ENCODE measurements at regions not wholly inside any gene's neighbourhood (a gene's known extent, or its start where the extent isn't known, plus 50 kb on each side); places are given as distances from the start of the nearest gene placed in this dataset.
"Not testable (repeated sequence)": the region's sequence is repeated elsewhere in the genome, so short reads cannot be mapped to it uniquely, and the experiment has no call there.

DNA sequence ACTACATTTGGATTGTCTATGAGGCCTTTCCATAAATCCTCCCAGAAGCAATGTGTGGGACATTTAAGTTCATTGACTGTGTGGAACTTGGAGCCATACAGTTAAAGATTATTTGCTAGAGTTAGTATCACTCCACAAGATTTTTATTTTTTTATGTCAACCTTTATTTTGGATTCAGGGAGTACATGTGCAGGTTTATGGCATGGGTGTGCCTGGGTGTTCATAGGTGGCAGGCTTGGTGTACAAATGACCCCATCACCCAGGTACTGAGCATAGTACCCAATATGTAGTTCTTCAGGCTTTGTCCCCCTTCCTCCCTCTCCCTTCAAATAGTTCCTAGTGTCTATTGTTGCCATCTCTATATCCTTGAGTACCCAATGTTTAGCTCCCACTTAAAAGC, 199.8 kb upstream of the ZFP42 start:
- no peak for DNase-seq (ENCODE audit: low read depth)

DNA sequence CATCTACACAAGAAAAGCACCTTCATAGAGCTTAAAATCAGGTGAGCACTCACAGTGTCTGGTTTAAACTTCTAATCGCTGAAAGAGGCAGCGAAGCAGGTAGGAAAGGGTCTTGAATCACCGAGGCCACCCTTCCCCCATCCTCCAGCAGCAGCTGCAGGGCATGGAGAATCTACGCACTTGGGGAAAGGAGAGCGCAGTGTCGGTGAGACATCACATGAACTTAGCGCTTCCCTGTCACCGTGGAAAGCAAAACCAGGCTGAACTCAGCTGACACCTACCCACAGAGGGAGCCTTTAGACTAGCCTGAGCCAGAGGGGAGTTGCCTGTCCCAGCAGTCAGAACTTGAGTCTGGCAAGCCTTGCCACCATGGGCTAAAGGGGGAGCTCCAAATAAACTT, 197.2 kb upstream of the ZFP42 start:
- DNase-seq (ENCODE audit: low read depth): no peak

DNA sequence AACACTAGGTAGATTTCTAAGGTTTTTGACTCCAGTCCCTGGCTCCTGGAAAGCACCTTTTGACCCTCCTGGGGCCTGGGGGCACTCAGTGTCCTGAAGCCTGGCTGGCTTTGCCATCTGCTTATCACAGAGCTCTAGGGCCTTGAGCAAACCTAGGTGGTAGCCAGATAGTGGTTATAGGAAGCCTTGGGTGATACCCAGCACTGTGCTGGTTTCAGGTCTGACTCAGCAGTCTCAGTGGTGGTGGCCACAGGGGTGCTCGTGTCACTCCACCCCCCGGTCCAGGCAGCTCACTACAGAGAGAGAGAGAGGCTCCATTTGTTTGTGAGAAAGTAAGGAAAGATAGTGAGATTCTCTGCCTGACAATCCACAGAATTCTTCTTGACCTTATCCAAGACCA, 195.8 kb upstream of the ZFP42 start:
- DNase-seq (ENCODE audit: low read depth): no peak

GRCh38 chr4:187811591-187811990, 184.0 kb upstream of the ZFP42 start:
- DNase-seq (ENCODE audit: low read depth): no peak

- DNase-seq (ENCODE audit: low read depth): peak; percentile 35
These were observed 180.7 kb upstream of the ZFP42 start for GRCh38 chr4:187814737-187815465.

GRCh38 chr4:187826725-187827124, 168.8 kb upstream of the ZFP42 start:
- DNase-seq (ENCODE audit: low read depth): no peak

DNA sequence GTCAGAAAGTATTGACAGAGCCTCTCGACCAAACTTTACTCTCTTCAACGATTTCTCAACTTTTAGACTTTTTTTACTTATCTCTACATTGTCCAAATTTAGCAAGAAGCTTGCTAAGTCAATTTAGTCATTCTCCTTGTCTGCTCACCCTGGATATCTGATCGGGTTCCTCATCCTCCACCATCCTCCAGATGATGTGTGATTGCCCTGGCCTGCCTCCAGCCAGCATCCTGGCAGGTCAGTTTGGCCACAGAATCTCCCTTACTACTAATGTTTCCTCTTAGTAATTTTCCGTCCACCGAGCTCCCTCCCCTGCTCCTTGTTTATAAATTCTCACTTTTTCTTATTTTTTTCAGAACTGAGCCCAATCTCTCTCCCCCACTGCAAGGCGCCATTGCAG, 167.9 kb upstream of the ZFP42 start:
- DNase-seq (ENCODE audit: low read depth): no peak

DNA sequence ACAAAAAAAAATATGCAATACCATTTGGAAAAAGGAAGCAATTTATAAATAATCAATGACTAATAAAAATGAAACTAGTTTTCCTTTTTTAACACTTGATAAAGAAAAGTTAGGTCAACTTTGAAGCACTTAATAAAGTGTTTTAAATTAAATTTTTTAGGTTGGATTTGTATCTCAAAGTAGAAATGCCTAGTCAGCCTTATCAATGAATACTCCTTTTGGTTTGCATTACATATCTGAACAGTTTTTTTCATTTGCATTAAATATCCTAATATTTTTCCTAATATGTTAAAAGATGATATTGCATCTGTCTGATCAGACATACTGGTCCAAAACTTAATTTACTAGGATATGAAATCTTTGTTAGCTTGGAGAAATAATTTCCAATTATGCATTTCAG, 155.8 kb upstream of the ZFP42 start:
- DNase-seq (ENCODE audit: low read depth): no peak

- no peak for DNase-seq (ENCODE audit: low read depth)
These were observed 154.8 kb upstream of the ZFP42 start for GRCh38 chr4:187840814-187841213.

- DNase-seq (ENCODE audit: low read depth): no peak
These were observed 145.9 kb upstream of the ZFP42 start for GRCh38 chr4:187849556-187850225.

DNA sequence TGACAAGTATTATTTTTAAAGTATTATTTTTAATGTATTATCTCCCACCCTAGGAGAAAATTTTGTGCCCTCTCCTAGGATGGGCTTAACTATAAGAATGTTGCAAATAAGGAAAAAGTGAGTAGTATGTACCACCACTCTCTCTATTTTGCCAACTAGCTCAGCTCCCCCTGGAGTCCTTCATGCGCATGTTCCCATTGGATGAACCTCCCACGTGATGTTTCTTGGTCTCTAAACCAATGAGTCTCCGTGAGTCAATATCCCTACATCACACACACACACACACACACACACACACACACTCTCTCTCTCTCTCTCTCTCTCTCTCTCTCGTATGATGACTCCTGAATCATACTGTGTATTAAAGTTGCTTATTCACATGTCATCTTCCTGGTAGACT, 129.7 kb upstream of the ZFP42 start:
- DNase-seq (ENCODE audit: low read depth): no peak

DNA sequence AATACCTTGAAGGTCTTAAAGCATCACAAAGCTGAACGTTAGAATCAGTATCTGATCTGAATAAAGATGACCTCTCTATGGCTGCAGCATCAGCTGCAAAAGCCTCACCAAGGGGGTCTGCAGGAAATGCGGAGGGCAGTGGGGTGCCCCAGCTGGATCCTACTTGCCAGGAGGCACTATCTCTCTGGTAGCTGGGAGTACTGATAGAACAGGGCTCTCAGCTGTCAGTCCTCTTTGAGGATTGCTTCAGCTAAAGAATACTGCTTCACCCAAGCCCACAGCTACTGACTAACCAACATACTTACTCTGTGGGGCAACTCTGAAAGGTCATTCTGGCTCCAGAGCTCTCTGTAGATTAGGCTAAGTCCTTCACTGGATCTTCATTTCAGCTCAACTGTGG, 112.5 kb upstream of the ZFP42 start:
- no peak for DNase-seq (ENCODE audit: low read depth)

DNA sequence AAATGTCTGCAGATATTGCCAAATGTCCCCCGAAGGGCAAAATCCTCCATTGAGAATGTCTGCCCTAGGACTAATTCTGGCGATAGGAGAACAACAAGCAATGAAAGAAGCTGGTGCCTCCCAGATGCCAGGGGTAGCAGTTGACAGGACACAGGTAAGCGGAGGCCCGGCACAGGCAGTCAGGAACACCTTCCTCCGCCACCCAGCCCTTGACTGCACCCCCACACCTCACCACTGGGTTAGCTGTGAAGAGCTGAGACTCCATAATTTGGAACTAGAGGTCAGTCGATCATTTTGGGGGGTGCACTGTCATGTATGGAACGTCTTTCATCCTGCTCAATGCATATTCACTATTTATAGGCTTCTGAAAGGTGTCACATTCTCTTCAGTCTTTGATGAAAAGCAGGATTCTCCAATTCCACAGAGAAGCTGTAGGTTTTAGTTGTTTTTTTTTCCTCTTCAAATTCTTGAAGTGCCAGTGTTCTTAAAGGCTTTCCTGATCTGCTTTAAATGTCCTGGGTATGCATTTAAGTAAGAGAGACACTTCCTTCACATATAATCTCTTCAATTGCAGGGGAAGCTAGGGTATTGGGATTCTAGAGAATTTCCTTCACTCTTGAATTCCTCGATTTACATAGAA, 111.6 kb upstream of the ZFP42 start:
- DNase-seq (ENCODE audit: low read depth): no peak

DNA sequence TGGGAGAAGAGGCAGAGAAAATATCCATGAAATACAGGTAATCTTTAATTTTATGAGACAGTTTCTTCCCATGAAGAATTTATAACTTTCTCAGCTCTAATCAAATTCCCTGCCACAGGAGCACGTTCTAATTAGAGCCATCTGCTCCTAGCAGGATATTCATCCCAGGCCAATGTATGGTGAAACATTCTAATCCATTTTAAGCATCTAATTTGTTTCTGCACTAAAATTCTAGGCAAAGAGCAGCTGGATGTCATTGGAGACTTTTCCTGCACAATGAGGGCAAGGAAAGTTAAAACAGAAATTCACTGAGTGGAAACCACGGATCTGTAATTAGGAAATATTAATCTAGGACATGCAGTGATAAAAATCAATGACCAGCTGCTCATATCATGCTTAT, 107.7 kb upstream of the ZFP42 start:
- DNase-seq (ENCODE audit: low read depth): no peak

DNA sequence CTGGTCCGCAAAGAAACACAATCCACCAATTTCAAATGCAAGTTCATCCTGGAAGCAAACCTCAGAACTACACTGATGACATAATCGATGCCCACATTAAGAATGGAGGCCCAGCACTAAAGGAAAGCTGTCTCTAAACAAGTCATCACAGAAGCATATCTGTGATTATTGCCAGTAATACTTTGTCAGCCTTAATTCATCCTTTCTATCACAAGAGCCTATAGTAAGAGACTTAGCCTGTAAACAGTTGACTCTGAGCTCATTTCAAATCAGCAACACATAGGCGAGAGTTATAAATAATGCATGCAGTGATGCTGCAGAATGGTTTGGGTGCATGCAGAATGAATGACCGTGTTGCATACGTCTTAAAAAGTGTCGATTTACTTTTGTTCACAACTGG, 105.9 kb upstream of the ZFP42 start:
- no peak for DNase-seq (ENCODE audit: low read depth)

DNA sequence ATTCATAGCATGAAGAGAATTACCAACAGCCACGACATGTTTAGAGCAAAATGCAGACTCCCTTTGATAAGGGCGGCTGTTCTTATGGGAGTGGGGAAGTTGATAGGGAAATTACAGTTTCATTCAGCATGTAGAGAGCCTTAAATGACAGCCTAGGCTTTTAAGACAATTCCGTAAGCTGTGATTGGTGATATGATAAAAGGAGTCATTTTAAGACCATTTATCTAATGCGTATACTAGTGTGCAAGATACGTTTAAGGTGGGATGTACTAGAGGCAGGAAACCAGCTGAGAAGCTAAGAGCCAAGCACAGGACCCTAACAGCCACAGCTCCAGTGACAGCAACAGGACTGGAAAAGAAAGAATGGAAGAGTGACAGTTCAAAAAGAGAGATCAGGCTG, 102.2 kb upstream of the ZFP42 start:
- DNase-seq (ENCODE audit: low read depth): no peak

DNA sequence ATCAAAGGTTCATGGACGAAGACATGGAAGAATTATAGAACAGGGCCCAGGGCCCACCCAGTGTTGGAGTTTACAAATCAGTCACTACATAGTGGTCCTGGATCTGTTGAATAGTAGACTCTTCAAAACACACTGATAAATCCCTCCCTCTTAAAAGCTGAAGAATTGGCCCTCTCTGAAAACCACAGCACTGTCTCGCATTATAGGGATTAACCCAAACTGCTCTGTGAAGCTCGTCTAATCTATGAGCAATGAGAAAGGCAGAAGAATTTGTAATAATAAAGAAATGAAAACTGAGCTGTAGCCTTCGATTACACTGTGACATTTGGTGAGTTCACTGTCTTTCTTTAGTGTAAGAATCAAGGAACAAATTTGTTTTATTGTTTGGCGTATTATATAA, 92.5 kb upstream of the ZFP42 start:
- no peak for DNase-seq (ENCODE audit: low read depth)

GRCh38 chr4:187903700-187904099, 91.9 kb upstream of the ZFP42 start:
- DNase-seq (ENCODE audit: low read depth): no peak

DNA sequence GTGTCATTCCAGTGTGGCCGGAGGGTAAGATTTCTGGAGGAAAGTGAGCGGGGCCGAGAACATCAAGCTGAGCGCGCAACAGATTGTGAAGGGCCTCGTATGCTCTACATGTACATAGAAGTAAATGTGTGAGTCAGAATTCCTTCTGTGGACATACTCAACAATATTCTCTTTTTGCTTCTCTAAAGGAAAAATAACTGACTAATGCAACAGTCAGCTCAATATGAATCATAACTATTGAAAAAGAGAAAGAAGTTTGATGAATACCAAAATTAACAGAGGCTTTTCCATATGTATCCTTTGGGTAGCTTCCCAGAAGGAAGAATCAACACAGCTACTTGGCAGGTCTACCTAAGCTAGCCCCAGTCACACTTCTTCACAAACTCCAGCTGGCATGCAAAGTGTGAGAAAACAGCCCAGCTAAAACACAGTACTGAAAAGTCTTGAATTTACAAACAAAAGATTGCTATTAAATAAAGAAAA, 87.5 kb upstream of the ZFP42 start:
- DNase-seq (ENCODE audit: low read depth): no peak

- no peak for DNase-seq (ENCODE audit: low read depth)
These were observed 86.8 kb upstream of the ZFP42 start for GRCh38 chr4:187908731-187909130.

- no peak for DNase-seq (ENCODE audit: low read depth)
These were observed 84.8 kb upstream of the ZFP42 start for GRCh38 chr4:187910741-187911140.

DNA sequence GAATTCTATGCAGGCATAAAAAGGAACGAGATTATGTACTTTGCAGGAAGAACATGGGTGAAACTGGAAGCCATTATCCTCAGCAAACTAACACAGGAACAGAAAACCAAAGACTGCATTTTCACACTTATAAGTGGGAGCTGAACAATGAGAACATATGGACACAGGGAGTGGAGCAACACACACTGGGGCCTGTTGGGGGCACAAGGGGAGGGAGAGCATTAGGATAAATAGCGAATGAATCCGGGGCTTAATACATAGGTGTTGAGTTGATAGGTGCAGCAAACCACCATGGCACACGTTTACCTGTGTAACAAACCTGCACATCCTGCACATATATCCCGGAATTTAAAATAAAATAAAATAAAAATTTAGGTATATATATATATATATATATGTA, 80.2 kb upstream of the ZFP42 start:
- DNase-seq (ENCODE audit: low read depth): not testable (repeated sequence)

DNA sequence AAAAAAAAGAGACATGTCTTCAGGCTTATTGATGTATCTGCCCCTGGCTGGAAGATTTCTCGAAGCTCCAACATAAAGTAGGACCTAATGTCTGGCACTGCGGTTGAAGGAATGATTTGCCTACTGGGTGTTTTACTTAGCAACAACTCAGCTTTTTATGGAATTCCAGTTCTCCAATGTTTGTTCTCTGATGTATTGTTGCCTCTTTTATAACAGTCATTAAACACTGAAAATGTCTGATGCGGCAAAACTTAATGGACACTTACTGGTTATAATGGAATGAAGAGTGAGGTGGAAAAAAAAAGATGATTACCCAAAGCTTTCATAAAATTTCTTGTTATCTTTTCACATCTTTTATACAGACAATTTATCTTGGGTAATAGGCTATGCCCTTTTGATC, 75.6 kb upstream of the ZFP42 start:
- DNase-seq (ENCODE audit: low read depth): no peak
